Calu3 (cell line): ENCODE measurements at regions not wholly inside any gene's neighbourhood (a gene's known extent, or its start where the extent isn't known, plus 50 kb on each side); places are given as distances from the start of the nearest gene placed in this dataset.

ENCODE experiments used
- BruUV-seq: library from RNA; stranded (reverse); fragments of 400-500 nt; replicated peaks from 2 replicates; lab custom pipeline; 2021; lab: Mats Ljungman, UMichigan
- CTCF ChIA-PET: fragments of 300-600 bp; sonication (Branson Sonifier 250); formaldehyde crosslinking; loops from one replicate; lab custom pipeline; 2022; ENCODE audit warnings: antibody characterized with exemption; lab: Charles Lee
- DNase-seq: peaks from one replicate; pipeline ENCODE4 v3.0.0; 2022
- H3K27ac Mint-ChIP-seq: one replicate; pipeline ENCODE4 v1.8.0; 2022; ENCODE audit warnings: mixed read lengths; ENCODE audit not compliant: unreplicated experiment
- H3K27me3 Mint-ChIP-seq: one replicate; pipeline ENCODE4 v1.8.0; 2022; ENCODE audit warnings: mixed read lengths; ENCODE audit not compliant: unreplicated experiment
- H3K36me3 Mint-ChIP-seq: one replicate; pipeline ENCODE4 v1.8.0; 2022; ENCODE audit warnings: mild to moderate bottlenecking, moderate library complexity, mixed read lengths; ENCODE audit not compliant: insufficient read depth, unreplicated experiment
- H3K4me1 Mint-ChIP-seq: one replicate; pipeline ENCODE4 v1.8.0; 2022; ENCODE audit warnings: mild to moderate bottlenecking, low read depth, mixed read lengths; ENCODE audit not compliant: unreplicated experiment
- H3K4me3 Mint-ChIP-seq: one replicate; pipeline ENCODE4 v1.8.0; 2022; ENCODE audit warnings: mild to moderate bottlenecking, low read depth, moderate library complexity, mixed read lengths; ENCODE audit not compliant: unreplicated experiment
- H3K9me3 Mint-ChIP-seq: one replicate; pipeline ENCODE4 v1.8.0; 2022; ENCODE audit warnings: low read depth, mixed read lengths; ENCODE audit not compliant: unreplicated experiment
- intact Hi-C: fragments of 100-400 bp; cut with micrococcal nuclease; formaldehyde crosslinking; loops from one replicate; pipeline ENCODE4 v1.10.0; 2022; ENCODE audit not compliant: unreplicated experiment
- TF ChIP-seq, protein P1 (sequence below): fragments of 200-600 bp; IDR thresholded peaks from one replicate; pipeline ENCODE4 v1.8.0; 2022; ENCODE audit warnings: antibody characterized with exemption; ENCODE audit not compliant: unreplicated experiment

DNA sequence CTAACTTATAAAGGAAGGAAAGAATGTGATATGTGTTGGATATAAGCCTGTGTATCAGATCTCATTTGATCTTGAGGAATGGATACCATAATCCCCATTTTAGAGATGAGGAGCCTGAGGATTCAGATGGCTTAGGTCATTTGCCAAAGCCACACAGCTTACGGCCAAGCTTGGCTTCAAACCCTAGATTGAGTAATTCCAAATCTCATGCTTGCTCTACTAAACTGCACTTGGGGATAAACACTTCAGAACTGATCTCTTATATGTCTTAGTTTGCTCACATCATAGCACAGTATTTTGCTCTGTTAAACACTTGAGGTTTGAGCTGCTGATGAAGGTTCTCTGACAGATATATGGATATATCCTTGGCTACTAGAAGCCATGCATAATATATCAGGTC is 504.4 kb downstream of the NTRK2 start:
- intact Hi-C loops, result no loop called here
- H3K27me3 Mint-ChIP-seq, result no peaks in the 10 kb centered on the region
- no peak for DNase-seq
- H3K9me3 Mint-ChIP-seq, result no peaks in the 10 kb centered on the region
- H3K36me3 Mint-ChIP-seq, result no peaks in the 10 kb centered on the region
- H3K4me3 Mint-ChIP-seq, result no peak overlapping the region
- H3K4me1 Mint-ChIP-seq, result no peaks in the 10 kb centered on the region
- no TSS peak for BruUV-seq
- no peak overlapping the region for H3K27ac Mint-ChIP-seq
- TF ChIP-seq, protein P1, sequence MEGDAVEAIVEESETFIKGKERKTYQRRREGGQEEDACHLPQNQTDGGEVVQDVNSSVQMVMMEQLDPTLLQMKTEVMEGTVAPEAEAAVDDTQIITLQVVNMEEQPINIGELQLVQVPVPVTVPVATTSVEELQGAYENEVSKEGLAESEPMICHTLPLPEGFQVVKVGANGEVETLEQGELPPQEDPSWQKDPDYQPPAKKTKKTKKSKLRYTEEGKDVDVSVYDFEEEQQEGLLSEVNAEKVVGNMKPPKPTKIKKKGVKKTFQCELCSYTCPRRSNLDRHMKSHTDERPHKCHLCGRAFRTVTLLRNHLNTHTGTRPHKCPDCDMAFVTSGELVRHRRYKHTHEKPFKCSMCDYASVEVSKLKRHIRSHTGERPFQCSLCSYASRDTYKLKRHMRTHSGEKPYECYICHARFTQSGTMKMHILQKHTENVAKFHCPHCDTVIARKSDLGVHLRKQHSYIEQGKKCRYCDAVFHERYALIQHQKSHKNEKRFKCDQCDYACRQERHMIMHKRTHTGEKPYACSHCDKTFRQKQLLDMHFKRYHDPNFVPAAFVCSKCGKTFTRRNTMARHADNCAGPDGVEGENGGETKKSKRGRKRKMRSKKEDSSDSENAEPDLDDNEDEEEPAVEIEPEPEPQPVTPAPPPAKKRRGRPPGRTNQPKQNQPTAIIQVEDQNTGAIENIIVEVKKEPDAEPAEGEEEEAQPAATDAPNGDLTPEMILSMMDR, result no peak
- CTCF ChIA-PET, result no interaction called here

DNA sequence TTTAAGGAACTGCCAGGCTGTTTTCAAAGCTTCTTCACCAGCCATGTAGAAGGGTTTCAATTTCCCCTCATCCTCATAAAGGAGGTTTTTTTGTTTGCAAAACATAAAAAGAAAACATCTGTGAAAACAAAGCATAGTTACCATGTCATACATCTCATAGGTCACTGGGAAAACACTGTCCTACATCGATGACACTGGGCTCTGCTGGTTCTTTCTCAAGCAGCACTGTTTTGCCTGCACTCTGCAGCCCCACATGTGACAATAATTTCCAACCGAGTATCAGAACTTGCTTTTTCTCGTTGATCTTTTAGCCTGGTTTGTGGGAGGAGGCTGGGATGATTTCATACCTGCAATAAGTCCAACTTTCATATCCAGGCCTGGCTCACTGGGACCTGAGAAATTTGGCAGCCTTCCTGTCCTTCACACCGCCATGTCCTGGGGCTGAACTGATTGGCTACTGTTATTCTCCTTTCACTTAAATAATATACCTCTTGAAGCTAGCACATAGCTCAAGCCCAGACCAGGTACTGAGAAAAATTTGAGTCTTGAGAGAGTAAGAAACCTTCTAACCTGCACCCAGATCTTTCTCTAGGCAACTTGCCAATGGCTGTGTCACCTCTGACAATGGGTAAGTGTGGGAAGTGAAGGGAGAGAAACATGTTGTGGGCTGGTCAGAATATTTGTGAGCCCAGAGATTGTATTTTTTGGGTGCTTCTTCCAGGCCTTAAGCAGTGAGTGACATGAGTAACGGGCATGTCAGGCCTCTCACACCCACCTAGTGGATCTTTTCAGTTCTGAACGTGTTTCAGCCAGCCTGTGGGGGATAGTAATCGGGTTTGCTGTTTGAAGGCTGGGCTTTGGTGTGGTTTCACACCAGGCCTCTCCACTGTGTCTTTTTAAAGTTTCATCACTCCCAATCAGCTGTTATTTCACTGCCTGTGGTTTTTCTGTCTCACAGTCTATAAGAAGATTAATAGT is 502.8 kb downstream of the NTRK2 start:
- intact Hi-C loops, result no loop called here
- TF ChIP-seq, protein P1, result no peak
- BruUV-seq, result no TSS peak
- H3K27ac Mint-ChIP-seq, result no peak overlapping the region
- no peaks in the 10 kb centered on the region for H3K4me1 Mint-ChIP-seq
- H3K4me3 Mint-ChIP-seq, result no peak overlapping the region
- no peaks in the 10 kb centered on the region for H3K9me3 Mint-ChIP-seq
- CTCF ChIA-PET, result no interaction called here
- no peaks in the 10 kb centered on the region for H3K36me3 Mint-ChIP-seq
- no peaks in the 10 kb centered on the region for H3K27me3 Mint-ChIP-seq
- no peak for DNase-seq

DNA sequence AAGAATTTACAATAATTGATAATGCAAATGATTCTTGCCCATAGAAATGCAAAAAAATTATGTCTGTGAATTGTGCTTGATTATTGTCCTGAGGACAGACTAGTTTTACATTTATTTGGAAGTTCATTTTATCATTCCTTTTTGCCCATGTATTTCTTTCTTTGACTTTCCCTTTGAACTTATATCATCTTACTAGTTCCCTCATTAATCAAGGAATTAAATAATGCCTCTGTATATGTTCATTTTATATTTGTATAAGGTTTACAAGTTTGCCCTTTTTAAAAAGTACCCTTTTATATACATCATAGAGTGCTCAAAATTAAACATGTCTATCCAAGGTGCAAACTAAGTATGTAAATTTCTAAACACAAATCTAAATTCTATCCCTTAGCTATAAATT is 501.6 kb downstream of the NTRK2 start:
- CTCF ChIA-PET, result interaction anchor here (0.6 kb wide), 1 partner anchor 359 kb away, joined by 4 read pairs; no protein-coding TSS in a partner anchor
- no peaks in the 10 kb centered on the region for H3K27me3 Mint-ChIP-seq
- TF ChIP-seq, protein P1, result no peak
- intact Hi-C loops, result no loop called here
- H3K4me3 Mint-ChIP-seq, result no peak overlapping the region
- no peaks in the 10 kb centered on the region for H3K4me1 Mint-ChIP-seq
- DNase-seq, result no peak
- no TSS peak for BruUV-seq
- H3K27ac Mint-ChIP-seq, result no peak overlapping the region
- no peaks in the 10 kb centered on the region for H3K36me3 Mint-ChIP-seq
- H3K9me3 Mint-ChIP-seq, result no peaks in the 10 kb centered on the region

DNA sequence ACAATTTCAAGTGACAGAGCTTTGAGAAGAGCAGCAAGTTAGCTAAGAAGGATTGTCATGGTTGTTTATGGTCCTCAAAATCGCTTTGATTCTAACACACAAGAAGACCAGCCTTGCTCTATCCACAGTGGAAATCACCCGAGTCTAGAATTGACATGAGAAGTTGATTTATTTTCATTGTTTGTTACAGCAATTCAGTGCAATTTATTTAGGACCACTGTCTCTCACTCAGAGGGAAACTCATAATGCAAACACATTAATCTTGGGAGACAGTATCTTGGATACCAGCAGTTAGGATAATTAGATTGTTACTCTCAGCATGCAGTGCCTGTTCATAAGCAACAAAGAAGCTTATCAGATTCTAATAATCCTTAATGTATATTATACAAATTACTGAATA is 498.9 kb downstream of the NTRK2 start:
- H3K27ac Mint-ChIP-seq, result no peak overlapping the region
- H3K9me3 Mint-ChIP-seq, result peaks cover 2% of the 10 kb centered on the region
- TF ChIP-seq, protein P1, result no peak
- no peak for DNase-seq
- no peak overlapping the region for H3K4me3 Mint-ChIP-seq
- CTCF ChIA-PET, result no interaction called here
- intact Hi-C loops, result no loop called here
- H3K27me3 Mint-ChIP-seq, result no peaks in the 10 kb centered on the region
- H3K4me1 Mint-ChIP-seq, result no peaks in the 10 kb centered on the region
- no TSS peak for BruUV-seq
- no peaks in the 10 kb centered on the region for H3K36me3 Mint-ChIP-seq
